GM21515 (cell line): ENCODE measurements at regions not wholly inside any gene's neighbourhood (a gene's known extent, or its start where the extent isn't known, plus 50 kb on each side); places are given as distances from the start of the nearest gene placed in this dataset.

ENCODE experiments used
- ATAC-seq: cut with Tn5 transposase; IDR thresholded peaks from one replicate; pipeline ENCODE4 v1.9.1; 2021; ENCODE audit not compliant: unreplicated experiment

- no peak for ATAC-seq
These were observed 730.0 kb upstream of the IGFBP3 start for GRCh38 chr7:46651070-46651469.

- no peak for ATAC-seq
These were observed 728.8 kb upstream of the IGFBP3 start for GRCh38 chr7:46649876-46650275.

GRCh38 chr7:46637793-46638735 lies 717.0 kb upstream of the IGFBP3 start:
- no peak for ATAC-seq

GRCh38 chr7:46636022-46636421 lies 715.0 kb upstream of the IGFBP3 start:
- no peak for ATAC-seq

GRCh38 chr7:46633630-46634240 lies 712.7 kb upstream of the IGFBP3 start:
- no peak for ATAC-seq

GRCh38 chr7:46633200-46633599 lies 712.1 kb upstream of the IGFBP3 start:
- ATAC-seq, result no peak

GRCh38 chr7:46630031-46630430 lies 709.0 kb upstream of the IGFBP3 start:
- no peak for ATAC-seq

GRCh38 chr7:46628389-46628788 lies 707.3 kb upstream of the IGFBP3 start:
- no peak for ATAC-seq

- ATAC-seq, result no peak
These were observed 705.7 kb upstream of the IGFBP3 start for GRCh38 chr7:46626691-46627310.

- ATAC-seq, result no peak
These were observed 705.2 kb upstream of the IGFBP3 start for GRCh38 chr7:46626261-46626660.

GRCh38 chr7:46625032-46625431 lies 704.0 kb upstream of the IGFBP3 start:
- no peak for ATAC-seq

- no peak for ATAC-seq
These were observed 701.2 kb upstream of the IGFBP3 start for GRCh38 chr7:46622251-46622650.

- ATAC-seq, result no peak
These were observed 698.7 kb upstream of the IGFBP3 start for GRCh38 chr7:46619723-46620310.

- ATAC-seq, result no peak
These were observed 695.6 kb upstream of the IGFBP3 start for GRCh38 chr7:46616636-46617035.

GRCh38 chr7:46613551-46613950 lies 692.5 kb upstream of the IGFBP3 start:
- ATAC-seq, result no peak

- no peak for ATAC-seq
These were observed 692.0 kb upstream of the IGFBP3 start for GRCh38 chr7:46613116-46613515.

- ATAC-seq, result no peak
These were observed 690.4 kb upstream of the IGFBP3 start for GRCh38 chr7:46611508-46611907.

GRCh38 chr7:46610746-46611145 lies 689.7 kb upstream of the IGFBP3 start:
- no peak for ATAC-seq

- ATAC-seq, result no peak
These were observed 686.1 kb upstream of the IGFBP3 start for GRCh38 chr7:46607176-46607575.

GRCh38 chr7:46606761-46607160 lies 685.7 kb upstream of the IGFBP3 start:
- no peak for ATAC-seq

- ATAC-seq, result no peak
These were observed 683.2 kb upstream of the IGFBP3 start for GRCh38 chr7:46604241-46604661.

GRCh38 chr7:46603780-46604179 lies 682.7 kb upstream of the IGFBP3 start:
- ATAC-seq, result no peak
